SK-N-SH treated with all-trans-retinoic acid at 6 μM for 48 hours (cell line): ENCODE measurements at regions not wholly inside any gene's neighbourhood (a gene's known extent, or its start where the extent isn't known, plus 50 kb on each side); places are given as distances from the start of the nearest gene placed in this dataset.

Experiments used
- ATAC-seq: fragments of 200-7000 bp; cut with Tn5 transposase; 3 replicates; pipeline ENCODE4 v1.9.1; 2020; ENCODE audit warnings: mild to moderate bottlenecking, moderate library complexity
- ARNTL ChIP-seq: fragments of 450-650 bp; formaldehyde crosslinking; IDR thresholded peaks from 2 replicates; pipeline ENCODE4 v1.5.0; 2020; ENCODE audit warnings: low read depth, mild to moderate bottlenecking, moderate library complexity, borderline replicate concordance
- CREB5 ChIP-seq: fragments of 250-450 bp; sonication (Bioruptor Pico); IDR thresholded peaks from 2 replicates; pipeline ENCODE4 v1.5.1; 2020; ENCODE audit warnings: low read depth, mild to moderate bottlenecking, moderate library complexity
- CSDC2 ChIP-seq: fragments of 250-450 bp; sonication (Bioruptor Pico); IDR thresholded peaks from 2 replicates; pipeline ENCODE4 v1.5.0; 2020; ENCODE audit warnings: mild to moderate bottlenecking, moderate library complexity
- CSRNP3 ChIP-seq: fragments of 250-450 bp; sonication (Bioruptor Pico); IDR thresholded peaks from 2 replicates; pipeline ENCODE4 v1.5.1; 2021; ENCODE audit warnings: mild to moderate bottlenecking, moderate library complexity
- ESRRG ChIP-seq: fragments of 250-450 bp; sonication (Bioruptor Pico); IDR thresholded peaks from 2 replicates; pipeline ENCODE4 v1.6.1; 2021; ENCODE audit warnings: mild to moderate bottlenecking
- GLIS3 ChIP-seq: fragments of 250-450 bp; sonication (Bioruptor Pico); IDR thresholded peaks from 2 replicates; pipeline ENCODE4 v1.5.0; 2020; ENCODE audit warnings: mild to moderate bottlenecking, moderate library complexity
- OSR1 ChIP-seq: fragments of 250-450 bp; sonication (Bioruptor Pico); IDR thresholded peaks from 2 replicates; pipeline ENCODE4 v1.8.0; 2022; ENCODE audit warnings: moderate library complexity, mild to moderate bottlenecking, inconsistent platforms
- POU6F1 ChIP-seq: fragments of 250-450 bp; sonication (Bioruptor Pico); IDR thresholded peaks from 2 replicates; pipeline ENCODE4 v1.8.0; 2021; ENCODE audit warnings: low read depth, mild to moderate bottlenecking, moderate library complexity, borderline replicate concordance
- PPARA ChIP-seq: fragments of 250-450 bp; sonication (Bioruptor Pico); IDR thresholded peaks from 2 replicates; pipeline ENCODE4 v1.5.0; 2020; ENCODE audit warnings: mild to moderate bottlenecking, borderline replicate concordance
- RARB ChIP-seq: fragments of 250-450 bp; sonication (Bioruptor Pico); IDR thresholded peaks from 2 replicates; pipeline ENCODE4 v1.8.0; 2021; ENCODE audit warnings: mild to moderate bottlenecking, moderate library complexity
- SNAI2 ChIP-seq: fragments of 250-450 bp; sonication (Bioruptor Pico); IDR thresholded peaks from 2 replicates; pipeline ENCODE4 v1.5.0; 2020; ENCODE audit warnings: mild to moderate bottlenecking, moderate library complexity
- TCF4 ChIP-seq: fragments of 250-450 bp; sonication (Bioruptor Pico); IDR thresholded peaks from 2 replicates; pipeline ENCODE4 v1.8.0; 2021; ENCODE audit warnings: mild to moderate bottlenecking, moderate library complexity, borderline replicate concordance
- TOX ChIP-seq: fragments of 250-450 bp; sonication (Bioruptor Pico); IDR thresholded peaks from 2 replicates; pipeline ENCODE4 v1.8.0; 2021; ENCODE audit warnings: mild to moderate bottlenecking, moderate library complexity, borderline replicate concordance
- TSHZ2 ChIP-seq: fragments of 250-450 bp; sonication (Bioruptor Pico); IDR thresholded peaks from 2 replicates; pipeline ENCODE4 v1.5.0; 2020; ENCODE audit warnings: mild to moderate bottlenecking, moderate library complexity
- ZC3H10 ChIP-seq: fragments of 250-450 bp; sonication (Bioruptor Pico); IDR thresholded peaks from 2 replicates; pipeline ENCODE4 v1.5.1; 2021; ENCODE audit warnings: mild to moderate bottlenecking, moderate library complexity
- ZFP3 ChIP-seq: fragments of 250-450 bp; sonication (Bioruptor Pico); IDR thresholded peaks from 2 replicates; pipeline ENCODE4 v1.5.0; 2020; ENCODE audit warnings: mild to moderate bottlenecking, moderate library complexity
- ZFP30 ChIP-seq: fragments of 450-650 bp; formaldehyde crosslinking; IDR thresholded peaks from 2 replicates; pipeline ENCODE4 v1.5.0; 2022; ENCODE audit warnings: mild to moderate bottlenecking, moderate library complexity
- ZNF565 ChIP-seq: fragments of 450-650 bp; formaldehyde crosslinking; conservative IDR thresholded peaks from 2 replicates; pipeline ENCODE4 v1.5.0; 2020; ENCODE audit warnings: low read depth, mild to moderate bottlenecking, moderate library complexity
- ZNF70 ChIP-seq: fragments of 450-650 bp; formaldehyde crosslinking; IDR thresholded peaks from 2 replicates; pipeline ENCODE4 v1.5.0; 2020; ENCODE audit warnings: mild to moderate bottlenecking, moderate library complexity
- ZNF8 ChIP-seq: fragments of 450-650 bp; formaldehyde crosslinking; IDR thresholded peaks from 2 replicates; pipeline ENCODE4 v1.5.0; 2020; ENCODE audit warnings: mild to moderate bottlenecking, moderate library complexity

GRCh38 chr10:111506266-111507034 is 429.6 kb downstream of the ADRA2A start (continued):
- TF ChIP-seq CSDC2 (CRISPR knock-in tag) (no peak), ZNF8 (no peak), POU6F1 (no peak), CSRNP3 (CRISPR knock-in tag) (no peak), ZNF70 (CRISPR knock-in tag) (no peak)

GRCh38 chr10:111511751-111512150 is 434.9 kb downstream of the ADRA2A start:
- no peak for ATAC-seq
- TF ChIP-seq TCF4 (CRISPR knock-in tag) (no peak), SNAI2 (CRISPR knock-in tag) (no peak), ZNF8 (no peak), GLIS3 (CRISPR knock-in tag) (no peak), POU6F1 (no peak), ESRRG (no peak), OSR1 (CRISPR knock-in tag) (no peak), TSHZ2 (CRISPR knock-in tag) (no peak), ZC3H10 (CRISPR knock-in tag) (no peak), CSRNP3 (CRISPR knock-in tag) (no peak), CREB5 (CRISPR knock-in tag) (no peak), ZNF70 (CRISPR knock-in tag) (no peak), ZFP30 (CRISPR knock-in tag) (no peak), TOX (CRISPR knock-in tag) (no peak), ARNTL (CRISPR knock-in tag) (no peak), RARB (CRISPR knock-in tag) (no peak), PPARA (no peak), ZNF565 (CRISPR knock-in tag) (no peak), ZFP3 (CRISPR knock-in tag) (no peak)

- TF ChIP-seq TOX (CRISPR knock-in tag) (no peak), ZNF8 (no peak), POU6F1 (no peak), OSR1 (CRISPR knock-in tag) (no peak), ESRRG (no peak), TSHZ2 (CRISPR knock-in tag) (no peak), RARB (CRISPR knock-in tag) (no peak), ZNF565 (CRISPR knock-in tag) (no peak)
- TF ChIP-seq, all 23 proteins: peak for 0
- no peak for ATAC-seq
Measured at GRCh38 chr10:111515264-111515663, 438.4 kb downstream of the ADRA2A start.
